H9 (cell line): ENCODE measurements at regions not wholly inside any gene's neighbourhood (a gene's known extent, or its start where the extent isn't known, plus 50 kb on each side); places are given as distances from the start of the nearest gene placed in this dataset.
"Not testable (repeated sequence)": the region's sequence is repeated elsewhere in the genome, so short reads cannot be mapped to it uniquely, and the experiment has no call there.

Experiments
- DNase-seq: peaks from one replicate; pipeline ENCODE4 v3.0.0-alpha.2; 2017
- H2AFZ ChIP-seq: one replicate; pipeline ENCODE4 v1.6.1; 2013; ENCODE audit warnings: mild to moderate bottlenecking, low read length, control low read depth, moderate library complexity
- H2AK5ac ChIP-seq: 2 replicates; pipeline ENCODE4 v1.6.1; 2013; ENCODE audit warnings: low read length, control low read depth, mixed read lengths; ENCODE audit not compliant: insufficient read length
- H2BK120ac ChIP-seq: one replicate; pipeline ENCODE4 v1.6.1; 2013; ENCODE audit warnings: low read depth, mild to moderate bottlenecking, low read length, control low read depth, inconsistent platforms; ENCODE audit not compliant: poor library complexity, severe bottlenecking
- H2BK12ac ChIP-seq: 2 replicates; pipeline ENCODE4 v1.6.1; 2013; ENCODE audit warnings: low read length, control low read depth, mixed read lengths, low read depth; ENCODE audit not compliant: insufficient read length
- H2BK15ac ChIP-seq: 2 replicates; pipeline ENCODE4 v1.6.1; 2013; ENCODE audit warnings: low read depth, low read length, control low read depth
- H2BK20ac ChIP-seq: one replicate; pipeline ENCODE4 v1.6.1; 2013; ENCODE audit warnings: low read depth, mild to moderate bottlenecking, low read length, control low read depth, inconsistent platforms; ENCODE audit not compliant: poor library complexity, severe bottlenecking
- H2BK5ac ChIP-seq: 2 replicates; pipeline ENCODE4 v1.6.1; 2013; ENCODE audit warnings: low read length, control low read depth, mixed read lengths; ENCODE audit not compliant: insufficient read length
- H3K14ac ChIP-seq: 2 replicates; pipeline ENCODE4 v1.6.1; 2013; ENCODE audit warnings: low read length, control low read depth; ENCODE audit not compliant: insufficient read depth
- H3K18ac ChIP-seq: 2 replicates; pipeline ENCODE4 v1.6.1; 2013; ENCODE audit warnings: low read depth, mild to moderate bottlenecking, mixed read lengths, low read length, control low read depth; ENCODE audit not compliant: insufficient read length
- H3K23ac ChIP-seq: 2 replicates; pipeline ENCODE4 v1.6.1; 2013; ENCODE audit warnings: low read length, control low read depth, mixed read lengths, low read depth; ENCODE audit not compliant: insufficient read length
- H3K23me2 ChIP-seq: 2 replicates; pipeline ENCODE4 v1.6.1; 2013; ENCODE audit warnings: low read depth, mild to moderate bottlenecking, mixed read lengths, low read length, control low read depth; ENCODE audit not compliant: insufficient read length, poor library complexity, severe bottlenecking
- H3K27ac ChIP-seq: 2 replicates; pipeline ENCODE4 v1.5.1; 2013; ENCODE audit warnings: low read length, control low read depth, mixed read lengths, low read depth; ENCODE audit not compliant: insufficient read length
- H3K27me3 ChIP-seq: 2 replicates; pipeline ENCODE4 v1.6.1; 2013; ENCODE audit warnings: low read length, control low read depth, inconsistent platforms; ENCODE audit not compliant: insufficient read depth
- H3K4ac ChIP-seq: 2 replicates; pipeline ENCODE4 v1.6.1; 2013; ENCODE audit warnings: low read depth, mild to moderate bottlenecking, control low read depth, inconsistent platforms, low read length, moderate library complexity
- H3K4me1 ChIP-seq: 2 replicates; pipeline ENCODE4 v1.6.1; 2013; ENCODE audit warnings: low read length, control low read depth, inconsistent platforms; ENCODE audit not compliant: insufficient read depth
- H3K4me2 ChIP-seq: 2 replicates; pipeline ENCODE4 v1.6.1; 2013; ENCODE audit warnings: low read length, control low read depth, mixed read lengths; ENCODE audit not compliant: insufficient read length, insufficient read depth
- H3K56ac ChIP-seq: 2 replicates; pipeline ENCODE4 v1.6.1; 2013; ENCODE audit warnings: low read depth, mild to moderate bottlenecking, mixed read lengths, low read length, control low read depth; ENCODE audit not compliant: insufficient read length
- H3K79me1 ChIP-seq: 2 replicates; pipeline ENCODE4 v1.6.1; 2013; ENCODE audit warnings: low read depth, mild to moderate bottlenecking, moderate library complexity, low read length, control low read depth, inconsistent platforms; ENCODE audit not compliant: insufficient read depth, poor library complexity, severe bottlenecking
- H3K79me2 ChIP-seq: 2 replicates; pipeline ENCODE4 v1.6.1; 2013; ENCODE audit warnings: low read length, control low read depth, inconsistent platforms; ENCODE audit not compliant: insufficient read depth
- H3K9ac ChIP-seq: 2 replicates; pipeline ENCODE4 v1.6.1; 2013; ENCODE audit warnings: low read length, control low read depth, mixed read lengths; ENCODE audit not compliant: insufficient read length; ENCODE audit errors: extremely low read depth
- H3K9me3 ChIP-seq: one replicate; pipeline ENCODE4 v1.6.1; 2013; ENCODE audit warnings: low read depth, low read length, inconsistent platforms; ENCODE audit not compliant: control insufficient read depth
- H3T11ph ChIP-seq: one replicate; pipeline ENCODE4 v1.6.1; 2013; ENCODE audit warnings: mild to moderate bottlenecking, low read length, control low read depth, inconsistent platforms
- H4K20me1 ChIP-seq: one replicate; pipeline ENCODE4 v1.6.1; 2013; ENCODE audit not compliant: control insufficient read depth, insufficient read length, insufficient read depth
- H4K5ac ChIP-seq: 2 replicates; pipeline ENCODE4 v1.6.1; 2013; ENCODE audit warnings: low read depth, mild to moderate bottlenecking, mixed read lengths, low read length, control low read depth; ENCODE audit not compliant: insufficient read length
- H4K8ac ChIP-seq: replicated peaks from 2 replicates; pipeline ENCODE4 v1.6.1; 2013; ENCODE audit warnings: low read length, control low read depth, mixed read lengths, low read depth; ENCODE audit not compliant: insufficient read length
- H4K91ac ChIP-seq: 2 replicates; pipeline ENCODE4 v1.6.1; 2013; ENCODE audit warnings: low read depth, mild to moderate bottlenecking, moderate library complexity, mixed read lengths, low read length, control low read depth; ENCODE audit not compliant: insufficient read length
- H3K27ac Mint-ChIP-seq, 3 experiments: 2 replicates in 2 of 3; 3 replicates in 1 of 3; pipeline ENCODE4 v1.8.0; 2020 to 2021; ENCODE audit warnings: mixed read lengths in 3 of 3, mild to moderate bottlenecking in 1 of 3, moderate library complexity in 1 of 3
- H3K27me3 Mint-ChIP-seq: 2 replicates; pipeline ENCODE4 v1.8.0; 2021; ENCODE audit warnings: low read depth, mild to moderate bottlenecking, moderate library complexity, mixed read lengths
- H3K36me3 Mint-ChIP-seq, 3 experiments: 2 replicates in 2 of 3; 3 replicates in 1 of 3; pipeline ENCODE4 v1.8.0; 2020 to 2021; ENCODE audit warnings: low read depth in 3 of 3, mixed read lengths in 3 of 3; ENCODE audit not compliant: insufficient read depth in 1 of 3
- H3K4me1 Mint-ChIP-seq, 2 experiments: 2 replicates each; pipeline ENCODE4 v1.8.0; 2020; ENCODE audit warnings: mixed read lengths in 2 of 2
- H3K4me3 Mint-ChIP-seq, 2 experiments: 2 replicates in 1 of 2; 3 replicates in 1 of 2; pipeline ENCODE4 v1.8.0; 2020 to 2021; ENCODE audit warnings: mild to moderate bottlenecking in 2 of 2, mixed read lengths in 2 of 2, moderate library complexity in 1 of 2
- H3K9me3 Mint-ChIP-seq, 2 experiments: 2 replicates in 1 of 2; 3 replicates in 1 of 2; pipeline ENCODE4 v1.8.0; 2020; ENCODE audit warnings: mild to moderate bottlenecking in 2 of 2, mixed read lengths in 2 of 2, moderate library complexity in 1 of 2
- CTCF ChIP-seq: fragments of 200-600 bp; sonication (generic); conservative IDR thresholded peaks from 3 replicates; pipeline ENCODE4 v1.8.0; 2021; ENCODE audit warnings: antibody characterized with exemption, mild to moderate bottlenecking
- WGBS: extraction: QIAGEN DNeasy Blood & Tissue Kit; methylation state at CpG from one replicate; pipeline ENCODE4 v1.1.7; 2013; ENCODE audit warnings: missing lambda C conversion rate, low lambda C conversion rate, mixed read lengths; ENCODE audit not compliant: insufficient read length; ENCODE audit errors: extremely low coverage; 5-methylcytosine and 5-hydroxymethylcytosine counted together

- H3K4ac ChIP-seq = no peak overlapping the region
- Mint-ChIP-seq H3K4me3 (no peak overlapping the region), H3K4me1 (0 out of 4 replicates have a peak, but pooled peaks cover 0 to 4% of the 10 kb centered on the region in 2 experiments), H3K27me3 (no peaks in the 10 kb centered on the region; the same call in 1 of the 2 replicates), H3K27ac (no peak overlapping the region), H3K36me3 (peaks cover 4% of the 10 kb centered on the region in 3 experiments; a peak in 3 of 7 replicates), H3K9me3 (peaks cover 43 to 55% of the 10 kb centered on the region in 2 experiments)
- H3K23me2 ChIP-seq = no peaks in the 10 kb centered on the region
- H3K56ac ChIP-seq = no peak overlapping the region
- no peak overlapping the region for H2BK20ac ChIP-seq
- H4K20me1 ChIP-seq = no peaks in the 10 kb centered on the region
- no peak for DNase-seq
- H2BK12ac ChIP-seq = no peak overlapping the region
- H3K23ac ChIP-seq = no peak overlapping the region
- H3K27me3 ChIP-seq = no peaks in the 10 kb centered on the region
- no peak overlapping the region for H3K9ac ChIP-seq
- no peak overlapping the region for H3K14ac ChIP-seq
- H3T11ph ChIP-seq = no peak overlapping the region
- no peak overlapping the region for H2BK120ac ChIP-seq
- H2BK15ac ChIP-seq = no peak overlapping the region
- H3K9me3 ChIP-seq = peaks cover 13% of the 10 kb centered on the region
- no peak overlapping the region for H2AFZ ChIP-seq
- no peak overlapping the region for H3K4me2 ChIP-seq
- no peaks in the 10 kb centered on the region for H3K79me1 ChIP-seq
- H2AK5ac ChIP-seq = no peak overlapping the region
- no peak overlapping the region for H3K18ac ChIP-seq
- TF ChIP-seq CTCF = no peak
- no peak overlapping the region for H4K8ac ChIP-seq
- no peaks in the 10 kb centered on the region for H3K79me2 ChIP-seq
- no peak overlapping the region for H3K27ac ChIP-seq
- H4K5ac ChIP-seq = no peak overlapping the region
- H3K4me1 ChIP-seq = no peaks in the 10 kb centered on the region
- WGBS = no CpG with 5 or more reads among the region's 27 CpGs
- H2BK5ac ChIP-seq = no peak overlapping the region
- no peak overlapping the region for H4K91ac ChIP-seq
Observed at GRCh38 chr4:189664693-189665250, 275.9 kb upstream of the FRG1 start.

GRCh38 chr4:189665712-189666305 lies 274.9 kb upstream of the FRG1 start:
- H3K79me1 ChIP-seq, H4K20me1 ChIP-seq, H2BK15ac ChIP-seq, H4K8ac ChIP-seq, H2BK120ac ChIP-seq, H3K27me3 Mint-ChIP-seq, H3K14ac ChIP-seq, H2BK20ac ChIP-seq, H3K79me2 ChIP-seq, H2AFZ ChIP-seq, H3K4me2 ChIP-seq, H4K91ac ChIP-seq, H2AK5ac ChIP-seq, H3K27ac Mint-ChIP-seq, H3K27ac ChIP-seq, H2BK12ac ChIP-seq, H3K4me1 Mint-ChIP-seq, H3K9ac ChIP-seq, H4K5ac ChIP-seq, H3K18ac ChIP-seq, H3K4ac ChIP-seq, H3K36me3 Mint-ChIP-seq, DNase-seq, H3K23ac ChIP-seq, H2BK5ac ChIP-seq, H3K27me3 ChIP-seq, H3K56ac ChIP-seq, H3T11ph ChIP-seq, H3K4me3 Mint-ChIP-seq, H3K23me2 ChIP-seq, H3K4me1 ChIP-seq: not testable (repeated sequence)
- no CpG with 5 or more reads among the region's 2 CpGs for WGBS
- peaks cover 13% of the 10 kb centered on the region for H3K9me3 ChIP-seq
- peaks cover 40 to 50% of the 10 kb centered on the region in 2 experiments for H3K9me3 Mint-ChIP-seq
